Coronary artery (tissue), 2 donors: ENCODE measurements at regions not wholly inside any gene's neighbourhood (a gene's known extent, or its start where the extent isn't known, plus 50 kb on each side); places are given as distances from the start of the nearest gene placed in this dataset.

Experiments
- DNase-seq: peaks from one replicate; pipeline ENCODE4 v3.0.0-alpha.2; 2017; ENCODE audit warnings: low spot score
- H3K27ac ChIP-seq, 2 donors: fragments of 200-600 bp; sonication (generic); one replicate each; pipeline ENCODE4 v1.5.1; 2016 to 2019
- H3K4me3 ChIP-seq: fragments of 200-600 bp; sonication (generic); 2 replicates; pipeline ENCODE4 v1.5.1; 2016; ENCODE audit warnings: mild to moderate bottlenecking, moderate library complexity
- TF ChIP-seq, protein P1 (sequence below): fragments of 200-600 bp; sonication (generic); IDR thresholded peaks from one replicate; pipeline ENCODE4 v1.5.1; 2019; ENCODE audit warnings: antibody characterized with exemption

DNA sequence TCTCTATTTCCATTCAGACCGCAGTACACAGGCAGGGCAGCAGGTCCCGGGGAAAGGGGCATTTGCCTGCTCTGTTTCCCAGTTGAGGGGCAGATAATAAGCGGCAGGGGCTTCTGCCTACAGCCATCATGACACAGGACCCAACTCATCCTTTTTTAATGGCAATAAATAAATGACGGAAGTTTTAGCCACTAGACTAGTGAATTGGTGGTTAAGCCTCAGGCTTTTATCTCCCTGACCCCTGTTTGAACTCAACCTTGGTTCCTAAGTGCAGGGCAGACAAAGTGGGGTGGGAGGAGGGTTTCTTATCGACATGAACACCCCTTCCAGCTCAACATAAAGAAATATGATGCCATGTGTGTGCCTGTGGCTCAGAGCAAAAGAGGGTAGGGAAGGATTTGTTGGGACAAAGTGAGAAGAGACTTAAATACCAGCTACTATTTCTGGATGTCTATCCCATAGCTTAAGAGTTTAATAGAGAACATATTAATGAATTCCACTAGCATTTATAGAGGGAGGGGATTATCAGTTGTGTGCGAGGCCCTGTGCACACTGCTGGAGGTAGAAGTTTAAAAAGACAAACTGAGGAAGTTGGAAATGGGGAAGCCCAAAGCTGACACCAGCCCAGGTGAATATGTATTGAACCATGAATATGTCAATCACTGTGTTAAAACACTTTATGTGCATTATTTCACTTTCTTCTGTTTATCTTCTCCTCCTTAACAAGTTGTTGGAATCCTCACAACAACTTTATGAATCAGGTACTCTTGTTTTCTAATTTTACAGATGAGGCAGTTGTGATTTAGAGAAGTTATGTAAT, 939.4 kb downstream of the MCTP2 start:
- Histone ChIP-seq H3K4me3 (no peak overlapping the region), H3K27ac (no peak overlapping the region)
- DNase-seq: no peak
- TF ChIP-seq, protein P1, sequence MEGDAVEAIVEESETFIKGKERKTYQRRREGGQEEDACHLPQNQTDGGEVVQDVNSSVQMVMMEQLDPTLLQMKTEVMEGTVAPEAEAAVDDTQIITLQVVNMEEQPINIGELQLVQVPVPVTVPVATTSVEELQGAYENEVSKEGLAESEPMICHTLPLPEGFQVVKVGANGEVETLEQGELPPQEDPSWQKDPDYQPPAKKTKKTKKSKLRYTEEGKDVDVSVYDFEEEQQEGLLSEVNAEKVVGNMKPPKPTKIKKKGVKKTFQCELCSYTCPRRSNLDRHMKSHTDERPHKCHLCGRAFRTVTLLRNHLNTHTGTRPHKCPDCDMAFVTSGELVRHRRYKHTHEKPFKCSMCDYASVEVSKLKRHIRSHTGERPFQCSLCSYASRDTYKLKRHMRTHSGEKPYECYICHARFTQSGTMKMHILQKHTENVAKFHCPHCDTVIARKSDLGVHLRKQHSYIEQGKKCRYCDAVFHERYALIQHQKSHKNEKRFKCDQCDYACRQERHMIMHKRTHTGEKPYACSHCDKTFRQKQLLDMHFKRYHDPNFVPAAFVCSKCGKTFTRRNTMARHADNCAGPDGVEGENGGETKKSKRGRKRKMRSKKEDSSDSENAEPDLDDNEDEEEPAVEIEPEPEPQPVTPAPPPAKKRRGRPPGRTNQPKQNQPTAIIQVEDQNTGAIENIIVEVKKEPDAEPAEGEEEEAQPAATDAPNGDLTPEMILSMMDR: no peak

DNA sequence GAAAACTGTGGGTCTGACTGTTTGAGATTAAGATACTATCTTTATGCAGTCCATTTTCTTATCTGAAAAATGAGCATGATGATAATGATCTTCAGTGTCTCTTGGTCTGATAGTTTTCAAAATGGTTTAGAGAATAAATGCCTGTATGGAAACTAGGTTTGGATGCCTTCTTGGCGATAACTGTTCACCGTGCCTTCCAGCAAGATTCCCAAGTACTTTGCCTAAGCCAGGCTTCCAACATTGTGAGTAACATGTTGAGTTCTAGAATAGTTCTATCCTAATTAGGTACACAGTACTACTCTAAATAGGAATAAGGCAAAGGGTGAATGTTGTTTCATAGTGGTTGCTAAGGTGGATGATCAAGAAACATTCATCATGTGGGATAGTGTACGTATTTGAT, 940.2 kb downstream of the MCTP2 start:
- H3K4me3 ChIP-seq: no peak overlapping the region
- DNase-seq: no peak
- no peak overlapping the region for H3K27ac ChIP-seq
- TF ChIP-seq, protein P1: no peak

DNA sequence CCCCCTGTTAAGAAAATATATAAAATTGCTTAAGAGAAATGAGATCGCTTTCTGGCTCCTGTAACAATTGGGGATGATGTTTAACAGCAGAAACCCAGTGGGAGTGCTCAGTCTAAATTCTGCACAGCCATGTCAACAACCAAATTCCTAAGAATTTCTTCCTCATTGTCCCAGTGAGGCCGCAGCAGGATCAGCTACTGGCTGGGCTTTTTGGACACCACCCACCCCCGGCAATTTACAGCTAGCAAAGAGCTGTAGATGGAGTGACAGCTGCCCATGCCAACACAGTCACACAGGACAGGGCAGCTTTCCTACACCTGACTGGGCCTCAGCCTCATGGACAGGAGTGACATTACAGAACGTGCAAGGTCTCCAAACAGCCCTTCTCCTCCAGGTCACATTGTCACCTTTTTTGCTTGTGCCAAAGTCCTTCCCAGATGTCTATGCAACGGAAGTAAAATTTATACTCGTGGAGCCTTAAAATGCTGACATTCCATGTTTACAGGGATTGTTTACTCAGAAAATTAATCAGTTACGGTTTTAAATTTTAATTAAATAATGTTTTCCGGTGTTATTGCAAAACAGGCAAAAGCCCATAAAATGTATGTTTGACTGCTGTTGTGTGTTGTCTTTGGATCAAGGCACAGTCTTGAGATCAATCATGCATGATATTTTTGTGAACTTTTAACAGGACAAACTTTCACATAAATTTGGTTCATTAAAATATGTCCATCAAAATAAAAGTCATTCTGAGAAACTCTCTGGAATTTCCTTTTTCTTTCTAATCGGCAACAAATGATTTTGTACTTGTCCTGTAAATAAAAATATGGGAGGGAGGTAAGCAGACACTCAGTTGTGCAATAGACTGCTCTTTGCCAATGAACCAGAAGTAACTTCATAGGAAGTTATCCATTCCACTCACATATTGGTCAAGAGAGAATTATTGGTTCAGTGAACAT, 943.2 kb downstream of the MCTP2 start:
- no peak for DNase-seq
- Histone ChIP-seq H3K4me3 (peak overlapping the region; percentile 7), H3K27ac (peak overlapping the region in 1 of 2 donors; percentile 50)
- TF ChIP-seq, protein P1: no peak

DNA sequence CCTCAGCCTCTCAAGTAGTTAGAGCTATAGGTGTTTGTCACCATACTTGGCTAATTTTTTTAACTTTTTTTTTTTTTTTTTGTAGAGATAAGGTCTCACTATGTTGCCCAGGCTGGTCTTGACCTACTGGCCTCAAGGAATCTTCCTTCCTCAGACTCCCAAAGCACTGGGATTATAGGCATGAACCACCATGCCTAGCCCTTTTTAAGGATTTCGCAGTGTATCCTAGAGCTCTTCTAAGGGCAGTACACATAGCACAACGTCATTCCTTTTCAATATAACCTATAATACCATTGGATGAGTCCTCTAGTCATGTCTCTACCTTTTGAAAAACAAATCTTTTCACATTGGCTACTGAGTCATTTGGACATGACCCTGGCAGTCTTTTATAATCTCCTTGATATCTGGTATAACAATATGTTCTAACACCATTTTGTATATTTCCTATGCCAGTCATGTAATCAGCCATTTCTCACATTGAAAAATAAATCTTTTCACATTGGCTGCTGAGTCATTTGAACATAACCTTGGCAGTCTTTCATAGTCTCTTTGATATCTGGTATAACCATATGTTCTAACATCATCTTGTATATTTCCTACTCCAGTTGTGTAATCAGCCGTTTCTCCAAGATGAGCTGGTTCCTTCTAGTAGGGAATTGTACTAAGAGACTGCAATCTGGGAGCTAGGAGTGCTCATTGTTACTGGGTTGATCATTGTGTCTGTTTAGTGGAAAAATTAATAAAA, 944.7 kb downstream of the MCTP2 start:
- no peak for DNase-seq
- Histone ChIP-seq H3K4me3 (no peak overlapping the region), H3K27ac (no peak overlapping the region)
- TF ChIP-seq, protein P1: no peak

GRCh38 chr15:95176794-95177577, 945.6 kb downstream of the MCTP2 start:
- TF ChIP-seq, protein P1: no peak
- Histone ChIP-seq H3K4me3 (no peak overlapping the region), H3K27ac (no peak overlapping the region)
- no peak for DNase-seq

GRCh38 chr15:95180530-95180929, 949.2 kb downstream of the MCTP2 start:
- DNase-seq: no peak
- Histone ChIP-seq H3K27ac (no peak overlapping the region), H3K4me3 (no peak overlapping the region)
- TF ChIP-seq, protein P1: no peak
